Cardiac fibroblast (primary cell): ENCODE measurements at regions not wholly inside any gene's neighbourhood (a gene's known extent, or its start where the extent isn't known, plus 50 kb on each side); places are given as distances from the start of the nearest gene placed in this dataset.

Experiments
- DNase-seq, 2 donors: peaks; one replicate each; pipeline versions ENCODE4 v3.0.0 to v3.0.0-alpha.2; 2010; ENCODE audit warnings: low read depth in 2 of 2
- H3K4me3 ChIP-seq, 2 donors: replicated peaks in 1 of 2; 1 replicate in 1 of 2; 2 replicates in 1 of 2; pipeline ENCODE4 v1.5.1; 2011; ENCODE audit warnings: low read depth in 2 of 2, low read length in 2 of 2, mild to moderate bottlenecking in 2 of 2, moderate library complexity in 1 of 2
- CTCF ChIP-seq: IDR thresholded peaks from one replicate; pipeline ENCODE4 v1.5.1; 2011; ENCODE audit warnings: low read depth, mild to moderate bottlenecking, low read length, inconsistent platforms

GRCh38 chr5:160906090-160906489 is 54.1 kb upstream of the ATP10B start:
- DNase-seq = no peak
- no peak overlapping the region for H3K4me3 ChIP-seq
- no peak for TF ChIP-seq CTCF

GRCh38 chr5:160905285-160905684 is 53.3 kb upstream of the ATP10B start:
- H3K4me3 ChIP-seq = no peak overlapping the region
- DNase-seq = no peak
- TF ChIP-seq CTCF = no peak

GRCh38 chr5:160904591-160904990 is 52.6 kb upstream of the ATP10B start:
- TF ChIP-seq CTCF = no peak
- DNase-seq = no peak
- no peak overlapping the region for H3K4me3 ChIP-seq

DNA sequence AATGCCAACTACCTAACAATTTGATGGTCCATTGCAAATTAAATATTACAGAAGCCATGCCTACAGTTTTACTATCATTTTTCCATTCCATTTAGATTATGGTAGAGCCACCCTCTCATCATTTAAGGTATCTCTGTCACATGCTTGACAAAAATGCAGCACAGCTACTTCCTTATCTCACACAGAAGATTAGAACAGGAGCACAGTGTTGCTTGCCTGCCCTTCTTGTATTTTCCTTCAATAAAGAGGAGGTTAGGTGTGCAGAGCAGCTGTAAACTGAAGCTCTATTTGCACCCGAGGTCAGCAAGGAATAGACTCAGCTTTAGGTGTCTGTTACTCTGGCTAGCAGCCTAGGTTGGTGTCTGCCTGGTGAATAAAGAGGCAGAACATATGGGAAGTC is 51.5 kb upstream of the ATP10B start:
- DNase-seq = no peak
- H3K4me3 ChIP-seq = no peak overlapping the region
- no peak for TF ChIP-seq CTCF

- H3K4me3 ChIP-seq = no peak overlapping the region
- no peak for DNase-seq
- no peak for TF ChIP-seq CTCF
Observed at GRCh38 chr5:160903076-160903475, 51.1 kb upstream of the ATP10B start.
